Forelimb muscle (tissue), 1 donor: ENCODE measurements at regions not wholly inside any gene's neighbourhood (a gene's known extent, or its start where the extent isn't known, plus 50 kb on each side); places are given as distances from the start of the nearest gene placed in this dataset.

Experiments used
- DNase-seq: peaks from one replicate; pipeline ENCODE4 v3.0.0-alpha.2; 2013; ENCODE audit warnings: low read depth

DNA sequence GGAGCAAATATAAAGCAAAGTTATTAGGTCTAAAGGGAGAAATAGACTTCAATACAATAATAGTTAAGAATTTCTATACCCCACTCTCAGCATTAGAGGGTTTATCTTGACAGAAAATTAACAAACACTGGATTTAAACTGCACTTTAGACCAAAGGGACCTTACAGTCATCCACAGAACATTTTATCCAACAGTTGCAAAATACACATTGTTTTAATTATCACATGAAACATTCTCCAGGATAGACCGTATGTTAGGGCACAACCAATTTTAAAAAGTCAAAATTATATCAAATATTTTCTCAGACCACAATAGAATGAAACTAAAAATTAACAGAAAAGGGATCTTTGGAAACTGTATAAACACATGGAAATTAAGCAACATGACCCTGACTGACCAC lies 384.5 kb upstream of the C1orf87 start:
- no peak for DNase-seq

DNA sequence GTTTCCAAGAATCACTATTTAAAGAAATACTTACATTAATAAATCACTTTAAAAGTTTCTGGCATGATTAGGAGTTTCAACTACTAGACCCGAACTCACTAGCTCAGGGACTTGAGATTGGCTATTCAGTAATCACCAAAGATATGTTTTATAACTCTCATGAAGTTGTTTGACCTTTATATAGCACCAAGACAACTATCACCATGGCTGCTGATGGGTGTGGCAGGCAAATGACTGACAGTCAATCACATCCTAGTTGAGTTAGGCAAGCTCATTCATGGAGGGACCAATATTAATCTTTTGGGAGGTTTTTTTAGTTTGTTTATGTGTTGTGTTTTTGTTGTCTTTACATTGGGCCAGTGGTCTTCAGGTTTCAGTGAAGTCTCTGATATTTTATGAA lies 376.3 kb upstream of the C1orf87 start:
- no peak for DNase-seq

DNA sequence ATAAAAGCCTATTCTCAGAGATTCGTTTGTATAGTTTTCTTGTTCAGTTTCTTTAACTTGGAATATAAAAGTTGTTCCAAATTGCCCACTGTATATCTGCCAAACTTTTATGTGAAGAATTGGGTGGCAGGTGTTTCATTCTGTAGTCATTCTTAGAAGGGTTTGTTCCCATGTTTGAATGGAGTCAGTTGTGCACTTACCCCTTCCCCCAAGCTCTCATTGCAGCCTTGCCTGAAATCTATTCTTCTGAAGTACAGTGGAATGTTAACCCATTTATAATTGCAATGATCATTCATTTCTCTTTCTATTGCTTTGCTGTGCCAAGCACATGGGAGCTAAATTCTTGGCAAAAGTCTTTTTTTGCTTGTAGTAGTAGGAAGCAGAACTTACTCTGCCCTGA lies 375.3 kb upstream of the C1orf87 start:
- no peak for DNase-seq

DNA sequence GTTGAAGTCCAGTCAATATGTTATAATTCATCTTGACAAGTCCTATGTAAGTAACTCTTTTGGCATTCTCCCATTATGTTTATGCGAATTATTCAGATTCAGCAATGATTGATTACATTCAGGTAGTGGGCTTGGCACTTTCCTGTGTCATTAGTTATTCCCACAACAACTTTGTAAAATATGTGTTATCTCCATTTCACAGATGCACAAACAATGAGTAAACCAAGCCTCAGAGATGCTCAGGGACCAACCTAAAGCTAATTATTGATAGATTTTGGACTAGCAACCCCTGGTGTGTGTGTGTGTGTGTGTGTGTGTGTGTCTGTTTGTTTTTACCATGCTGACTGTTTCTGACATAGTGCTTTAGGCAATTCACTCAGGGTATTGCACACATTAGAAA lies 371.1 kb upstream of the C1orf87 start:
- no peak for DNase-seq

DNA sequence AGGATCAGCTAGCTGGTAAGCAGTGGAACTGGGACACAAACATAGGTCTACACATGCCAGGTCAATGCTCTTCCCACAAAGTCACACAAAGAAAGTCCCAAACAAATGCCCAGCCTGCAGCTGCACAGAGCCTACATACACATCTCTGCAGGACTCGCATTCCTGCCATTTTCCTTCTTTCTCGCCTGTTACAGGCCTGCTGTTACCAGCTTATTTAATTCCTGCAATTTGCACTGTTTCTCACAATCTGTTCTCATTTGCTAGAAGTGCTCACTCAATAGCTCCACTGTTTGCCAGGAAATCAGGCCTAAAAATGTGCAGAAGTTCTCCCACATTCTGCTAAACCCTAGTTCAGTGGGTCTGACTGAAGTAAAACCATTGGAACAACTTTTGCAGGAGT lies 362.6 kb upstream of the C1orf87 start:
- no peak for DNase-seq

DNA sequence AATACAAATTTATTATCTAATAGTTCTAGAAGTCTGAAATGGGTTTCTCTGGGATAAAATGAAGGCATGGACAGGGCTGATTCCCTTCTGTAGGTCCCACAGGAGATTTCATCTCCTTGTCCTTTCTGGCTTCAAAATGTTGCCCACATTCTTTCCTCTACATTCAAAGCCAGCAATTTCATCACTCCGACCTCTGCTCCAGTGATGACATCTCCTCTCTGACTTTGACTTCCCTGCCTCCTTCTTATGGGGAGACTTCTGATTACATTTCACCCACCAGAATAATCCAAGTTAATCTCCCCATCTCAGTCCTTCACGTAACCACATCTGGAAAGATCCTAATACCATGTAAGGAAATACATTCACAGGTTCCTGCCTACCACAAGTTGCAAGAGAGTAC lies 358.0 kb upstream of the C1orf87 start:
- no peak for DNase-seq

DNA sequence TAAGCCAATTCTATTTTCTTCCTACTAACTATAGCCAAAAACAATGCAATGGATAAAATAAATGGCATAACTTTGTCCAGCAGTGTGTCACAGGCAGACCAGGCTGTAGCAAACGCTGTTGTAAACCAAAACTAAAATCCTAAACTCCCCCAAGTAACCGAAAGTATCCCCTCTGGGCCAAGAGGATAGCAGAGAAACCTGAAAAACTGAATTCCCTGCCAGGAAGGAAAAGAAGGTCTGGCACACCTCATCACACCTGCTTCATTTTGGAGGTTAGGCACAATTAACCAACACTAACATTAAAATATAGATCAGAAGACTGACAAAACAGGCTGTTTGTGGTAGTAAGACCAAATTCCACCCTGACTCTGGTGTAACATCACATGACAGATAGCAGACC lies 356.8 kb upstream of the C1orf87 start:
- no peak for DNase-seq

DNA sequence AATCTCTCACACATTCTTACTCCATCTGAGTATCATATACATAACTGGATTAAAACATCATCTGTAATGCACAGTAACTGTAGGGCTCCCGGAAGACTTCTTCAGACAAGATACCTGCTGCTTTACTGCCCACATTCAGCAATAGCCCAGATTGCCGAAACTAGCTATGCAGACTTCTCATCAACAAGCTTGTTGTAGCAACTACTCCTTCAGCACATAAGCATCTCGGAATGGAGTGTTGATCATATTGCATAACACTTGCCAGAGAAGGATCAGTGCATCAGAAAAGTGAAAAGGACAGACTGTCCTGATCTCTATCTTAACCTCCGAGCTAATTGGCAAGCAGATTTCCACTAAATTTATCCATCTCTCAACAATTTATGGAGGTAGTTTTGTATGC lies 354.6 kb upstream of the C1orf87 start:
- DNase-seq, result no peak

DNA sequence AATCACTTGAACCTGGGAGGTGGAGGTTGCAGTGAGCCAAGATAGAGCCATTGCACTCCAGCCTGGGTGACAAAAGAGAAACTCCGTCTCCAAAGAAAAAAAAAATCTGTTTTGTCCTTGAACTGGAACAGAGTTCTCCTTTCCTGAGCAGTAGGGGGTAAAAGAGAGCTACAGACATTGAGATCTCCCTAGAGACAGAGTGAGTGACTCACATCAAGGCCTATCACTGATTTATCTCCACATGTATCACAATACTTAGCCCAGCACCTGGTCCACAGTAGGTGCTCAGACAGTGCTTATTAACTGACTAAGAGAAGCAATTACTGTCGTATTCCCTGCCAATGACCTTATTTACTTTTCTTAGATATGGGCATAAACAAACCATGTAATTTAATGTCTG lies 354.1 kb upstream of the C1orf87 start:
- no peak for DNase-seq

DNA sequence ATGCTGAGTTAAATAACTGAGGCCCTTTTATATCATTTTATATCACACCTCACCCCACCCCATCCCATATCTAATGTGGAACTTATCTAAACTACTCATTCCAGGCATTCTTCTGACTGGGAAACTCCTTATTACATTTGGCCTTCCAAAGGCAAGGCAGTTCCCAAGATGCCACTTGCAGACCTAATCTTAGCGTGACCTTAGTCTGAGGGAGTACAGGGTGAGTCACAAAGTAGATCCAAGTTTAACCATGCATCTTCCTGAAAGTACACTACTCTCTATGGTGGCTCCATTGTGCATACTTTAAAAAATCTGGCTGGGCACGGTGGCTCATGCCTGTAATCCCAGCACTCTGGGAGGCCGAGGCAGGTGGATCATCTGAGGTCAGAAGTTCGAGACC lies 353.6 kb upstream of the C1orf87 start:
- DNase-seq, result no peak

DNA sequence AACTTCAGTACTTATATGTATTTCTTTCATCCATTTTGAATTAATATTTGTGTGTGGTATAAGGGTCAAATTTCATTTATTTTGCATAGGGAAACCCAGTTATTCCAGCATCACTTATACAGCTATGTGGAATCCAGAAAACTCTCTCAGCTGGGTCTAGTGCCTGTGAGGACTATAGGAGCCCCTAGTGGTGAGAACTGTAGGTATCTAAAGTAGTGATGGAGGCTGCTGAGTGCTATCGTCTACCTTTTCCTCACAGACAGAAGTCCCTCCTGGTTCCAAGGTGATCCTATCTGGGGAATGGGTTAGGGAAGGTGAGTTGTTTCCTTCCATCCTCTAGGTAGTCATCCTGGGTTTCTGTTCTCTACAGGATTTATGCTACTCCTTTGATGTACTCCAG lies 352.0 kb upstream of the C1orf87 start:
- DNase-seq, result no peak

DNA sequence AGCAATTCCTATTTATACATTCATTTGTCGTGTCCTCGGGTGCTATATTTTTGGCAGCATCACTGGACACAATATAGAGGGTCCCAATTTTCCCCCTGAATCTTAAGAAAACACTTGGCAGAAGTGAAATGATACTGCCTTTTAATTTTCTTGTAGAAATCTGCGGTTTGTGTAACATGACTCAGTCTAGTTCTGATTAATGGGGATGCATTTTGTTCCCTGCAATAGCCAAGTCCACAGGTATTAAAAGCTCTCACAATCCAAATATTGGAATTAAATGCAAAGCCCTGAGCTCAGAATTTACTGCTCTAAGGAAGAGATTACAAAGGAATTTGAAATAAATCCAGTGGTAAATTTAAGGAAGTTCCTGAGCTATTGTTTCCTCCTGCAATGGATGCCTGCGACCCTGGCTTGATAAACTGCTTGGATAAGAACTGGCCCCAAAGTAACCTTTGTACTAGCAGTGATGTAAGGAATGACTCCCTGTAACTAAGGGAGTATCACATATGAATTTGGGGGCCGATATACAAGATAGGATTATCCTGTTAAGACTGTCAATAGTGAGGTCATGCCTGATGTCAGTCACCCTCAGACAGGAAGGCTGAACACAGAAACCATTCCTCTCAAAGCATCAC lies 349.7 kb upstream of the C1orf87 start:
- DNase-seq, result no peak

DNA sequence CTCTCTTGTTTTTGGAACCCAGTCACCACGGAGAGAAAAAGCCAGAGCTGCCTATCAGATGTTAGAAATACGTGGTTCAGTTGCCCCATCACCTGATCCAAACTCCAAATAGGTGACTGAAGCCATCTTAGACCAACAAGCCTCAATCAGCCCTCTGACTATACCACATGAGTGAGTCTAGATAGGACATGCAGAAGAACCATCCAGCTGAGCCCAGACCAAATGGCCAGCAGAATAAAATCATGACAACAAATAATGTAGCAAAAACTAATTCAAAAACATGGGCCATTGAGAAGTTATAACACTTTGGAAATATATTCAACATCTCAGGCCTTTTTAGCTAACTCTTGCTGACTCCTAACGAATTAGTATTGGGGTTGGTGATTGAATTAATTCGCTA lies 348.4 kb upstream of the C1orf87 start:
- no peak for DNase-seq

DNA sequence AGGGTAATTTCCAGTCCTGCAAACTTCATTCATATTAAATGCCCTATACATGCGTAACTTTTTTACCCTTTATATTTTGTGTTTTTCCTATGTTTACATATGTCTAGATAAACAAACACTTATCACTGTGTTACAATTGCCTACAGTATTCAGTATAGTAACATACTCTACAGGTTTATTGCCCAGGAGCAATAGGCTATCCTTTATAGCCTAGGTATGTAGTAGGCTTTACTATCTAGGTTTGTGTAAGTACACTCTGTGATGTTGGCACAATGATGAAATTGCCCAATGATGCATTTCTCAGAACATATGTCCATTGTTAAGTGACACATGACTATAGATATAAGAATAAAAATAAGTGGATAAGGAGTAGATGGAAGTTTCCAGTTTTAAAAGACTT lies 345.5 kb upstream of the C1orf87 start:
- DNase-seq, result no peak

DNA sequence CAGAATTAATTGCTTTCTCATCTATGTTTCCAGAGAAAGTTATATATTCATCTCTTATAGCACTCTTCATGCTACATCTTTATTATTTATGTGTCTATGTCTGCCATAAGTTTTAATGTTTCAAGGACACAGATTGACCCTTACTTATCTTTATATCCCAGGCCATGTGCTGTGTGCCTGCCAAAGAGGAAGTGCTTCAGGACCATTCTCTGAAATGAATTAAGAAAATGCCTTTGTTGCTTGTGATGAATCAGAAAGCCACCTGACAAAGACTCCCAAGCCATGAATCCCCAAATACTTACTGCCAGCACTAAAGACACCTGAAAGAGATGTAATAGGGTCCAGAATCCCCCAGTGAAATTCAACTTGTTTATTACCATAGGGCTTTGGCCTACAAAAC lies 342.1 kb upstream of the C1orf87 start:
- no peak for DNase-seq

DNA sequence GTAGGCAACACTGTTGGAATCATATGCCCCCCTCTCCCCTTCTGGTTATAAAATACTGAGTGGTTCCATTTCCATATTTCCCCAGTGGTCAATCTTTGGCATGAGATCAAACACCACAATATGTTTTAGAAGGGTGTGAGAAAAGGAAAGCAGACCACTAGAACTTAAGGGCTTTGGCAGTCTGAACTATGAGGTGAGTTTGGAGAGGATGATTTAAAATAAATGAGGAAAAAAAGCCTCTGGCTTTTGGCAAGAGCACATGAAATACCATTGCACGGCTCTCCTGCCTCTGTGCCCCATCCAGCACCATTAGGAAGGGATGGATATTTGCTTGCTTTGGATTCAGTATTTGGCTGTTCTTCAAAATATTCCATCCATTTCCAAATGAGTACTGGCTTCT lies 339.5 kb upstream of the C1orf87 start:
- no peak for DNase-seq

DNA sequence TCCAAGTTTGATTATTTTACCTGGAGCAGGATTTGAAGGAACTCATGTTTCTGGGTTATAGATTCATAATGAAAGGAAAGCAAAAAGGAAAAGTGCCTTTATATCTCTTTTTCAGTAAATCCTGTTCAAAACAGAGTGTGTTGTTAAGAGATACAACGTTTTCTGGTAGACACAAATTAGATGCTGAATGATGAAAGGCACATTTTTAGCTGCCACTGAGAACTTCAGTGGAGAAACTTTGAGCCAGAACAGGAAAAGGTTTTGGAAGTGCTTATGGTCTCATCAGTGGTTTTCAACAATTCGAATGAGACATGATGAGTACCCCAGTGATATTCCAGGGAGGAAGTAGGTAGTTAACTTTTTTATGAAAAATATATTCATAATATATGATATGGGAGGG lies 338.0 kb upstream of the C1orf87 start:
- no peak for DNase-seq

DNA sequence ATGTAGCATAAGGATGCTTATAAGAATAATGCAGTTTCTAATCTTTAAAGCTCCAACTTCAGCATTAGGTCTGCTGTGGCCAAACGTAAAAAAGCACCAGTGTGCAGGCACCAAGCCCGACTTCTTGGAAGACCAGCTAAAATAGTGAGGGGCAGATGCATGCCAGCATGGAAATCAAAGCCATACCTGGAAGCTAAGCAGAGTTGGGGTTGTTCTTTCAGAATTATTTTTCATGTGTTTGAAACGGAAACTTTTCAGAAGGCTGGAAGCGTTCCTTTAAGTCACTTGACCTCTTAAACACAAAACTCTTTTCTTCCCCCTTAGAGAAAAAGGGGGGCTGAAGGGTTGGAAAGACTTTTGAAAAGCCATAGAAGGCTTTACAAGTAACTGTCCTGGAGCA lies 329.2 kb upstream of the C1orf87 start:
- DNase-seq, result peak; percentile 43

DNA sequence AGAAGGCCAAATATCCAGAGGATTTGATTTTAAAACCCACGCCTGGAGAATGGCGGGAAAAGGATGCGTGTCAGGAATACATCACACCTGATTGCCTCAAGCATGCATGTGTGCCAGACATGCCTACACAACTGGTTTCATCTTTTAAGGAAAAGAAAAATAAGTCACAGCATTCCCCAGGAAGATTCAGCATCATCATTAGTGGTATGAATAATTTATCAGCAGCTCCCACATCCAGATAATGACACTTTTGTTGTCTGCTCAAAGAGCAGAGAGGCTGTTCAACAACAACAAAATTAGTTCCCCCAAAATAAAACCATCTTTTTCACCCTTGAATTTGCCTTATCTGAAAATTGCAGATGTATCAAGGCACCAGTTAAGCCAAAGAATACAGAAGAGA lies 328.6 kb upstream of the C1orf87 start:
- no peak for DNase-seq

DNA sequence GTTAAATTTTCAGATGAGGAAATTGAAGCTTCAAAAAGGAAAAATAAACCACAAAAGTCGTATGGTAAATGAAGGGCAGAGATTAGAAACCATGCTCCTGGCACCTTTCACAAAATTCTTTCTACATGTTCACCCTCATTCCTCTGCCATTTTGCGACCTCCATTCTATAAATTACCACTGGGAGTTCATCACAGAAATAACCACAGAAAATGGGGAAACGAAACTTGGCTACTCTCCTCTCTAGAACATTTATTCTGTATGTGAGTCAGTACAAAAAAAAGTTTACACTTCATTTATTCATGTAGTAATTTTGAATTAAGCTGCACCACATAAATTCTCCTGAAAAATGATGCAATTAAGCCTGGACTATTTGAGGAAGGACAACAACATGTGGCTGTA lies 320.9 kb upstream of the C1orf87 start:
- DNase-seq, result no peak

DNA sequence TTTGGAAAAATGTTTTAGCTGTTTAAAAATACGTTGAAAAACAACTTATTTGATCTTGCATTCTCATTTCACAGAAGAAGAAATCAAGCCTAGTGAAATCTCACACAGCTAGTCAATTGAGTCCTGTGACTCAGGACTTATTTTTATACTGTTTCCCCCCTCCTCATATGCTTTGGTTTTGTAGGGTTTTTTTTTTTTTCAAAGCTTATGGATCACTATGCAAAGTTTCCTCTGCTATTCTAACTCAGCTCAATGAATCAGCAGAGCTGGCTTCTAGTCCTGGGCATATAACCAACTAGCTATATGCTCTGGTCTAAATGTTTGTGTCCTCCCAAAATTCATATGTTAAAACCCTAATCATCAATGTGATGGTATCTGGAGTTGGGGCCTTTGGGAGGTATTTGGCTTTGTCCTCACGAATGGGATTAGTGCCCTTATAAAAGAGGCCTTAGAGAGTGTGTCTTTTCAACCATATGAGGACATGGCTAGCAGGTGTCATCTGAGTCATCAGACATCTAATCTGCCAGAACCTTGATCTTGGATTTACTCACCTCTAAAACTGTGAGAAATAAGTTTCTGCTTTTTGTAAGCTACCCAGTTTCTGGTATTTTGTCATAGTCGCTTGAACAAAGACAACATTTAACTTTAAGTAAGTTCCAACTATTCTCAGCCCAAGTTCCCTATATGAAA lies 317.2 kb upstream of the C1orf87 start:
- DNase-seq, result no peak

DNA sequence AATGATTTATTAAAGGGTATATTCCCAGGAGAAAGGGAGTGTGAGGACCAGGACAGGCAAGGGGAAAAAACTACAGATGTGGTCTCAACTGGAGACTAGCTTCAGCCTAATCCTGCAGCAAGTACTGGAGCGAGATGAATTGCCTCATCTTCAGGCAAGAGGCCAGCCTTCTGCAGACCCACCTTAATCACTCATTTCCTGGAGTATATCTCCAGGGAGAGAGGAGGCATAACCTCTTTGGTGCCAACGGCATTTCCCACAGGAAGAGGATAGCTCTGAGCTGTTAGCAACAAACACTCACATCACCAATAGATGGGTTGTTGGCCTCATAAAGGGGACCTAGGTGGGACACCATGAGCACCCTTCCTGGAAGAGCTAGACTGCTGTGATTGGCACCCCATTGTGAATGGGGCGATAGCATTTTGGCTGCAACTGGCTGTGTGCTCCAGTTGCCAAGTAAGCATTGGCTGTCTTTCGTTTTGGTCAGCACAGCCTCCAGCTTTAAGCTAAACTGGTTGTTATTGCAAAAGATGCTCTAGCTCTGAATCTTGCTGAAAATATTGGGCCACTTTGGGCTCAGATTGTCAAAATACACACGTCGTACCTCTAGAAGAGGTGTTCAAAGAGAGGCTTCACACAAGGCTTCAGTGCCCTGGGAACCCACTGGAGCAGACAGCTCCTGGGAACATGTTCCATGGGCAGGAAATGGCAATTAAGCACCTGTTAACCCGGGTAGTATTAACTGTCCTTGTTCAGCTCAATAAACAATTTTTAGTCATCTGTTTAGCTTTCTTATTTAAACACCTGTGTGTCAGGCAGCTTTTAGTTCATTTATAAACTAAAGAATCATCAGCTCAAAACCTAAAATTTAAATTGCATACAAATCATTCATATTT lies 314.8 kb upstream of the C1orf87 start:
- no peak for DNase-seq

DNA sequence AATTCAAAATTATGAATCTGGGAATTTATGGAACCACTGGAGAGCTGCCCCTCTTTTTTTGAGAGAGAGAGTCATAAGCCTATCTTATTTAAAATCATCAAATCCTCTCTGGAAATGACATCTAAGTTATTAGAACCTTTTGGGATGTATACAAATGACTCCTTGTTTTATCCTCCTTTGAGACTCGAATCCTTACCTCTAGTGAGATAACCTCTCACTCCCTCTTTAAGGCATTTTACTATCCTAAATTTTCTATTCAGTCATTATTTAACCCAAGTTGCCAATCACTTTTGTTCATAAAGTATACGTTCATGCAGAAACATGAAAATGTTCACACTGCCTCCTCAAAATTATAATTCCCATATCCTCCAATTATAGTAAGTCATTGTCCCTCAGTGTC lies 313.6 kb upstream of the C1orf87 start:
- no peak for DNase-seq
